GM18511 (cell line): ENCODE measurements at regions not wholly inside any gene's neighbourhood (a gene's known extent, or its start where the extent isn't known, plus 50 kb on each side); places are given as distances from the start of the nearest gene placed in this dataset.
A peak's percentile ranks its signal among the peaks of the same experiment; 100 is the strongest.
"Not testable (repeated sequence)": the region's sequence is repeated elsewhere in the genome, so short reads cannot be mapped to it uniquely, and the experiment has no call there.

Experiments used
- ATAC-seq: cut with Tn5 transposase; IDR thresholded peaks from one replicate; pipeline ENCODE4 v1.9.1; 2021; ENCODE audit warnings: mild to moderate bottlenecking, moderate library complexity; ENCODE audit not compliant: unreplicated experiment

DNA sequence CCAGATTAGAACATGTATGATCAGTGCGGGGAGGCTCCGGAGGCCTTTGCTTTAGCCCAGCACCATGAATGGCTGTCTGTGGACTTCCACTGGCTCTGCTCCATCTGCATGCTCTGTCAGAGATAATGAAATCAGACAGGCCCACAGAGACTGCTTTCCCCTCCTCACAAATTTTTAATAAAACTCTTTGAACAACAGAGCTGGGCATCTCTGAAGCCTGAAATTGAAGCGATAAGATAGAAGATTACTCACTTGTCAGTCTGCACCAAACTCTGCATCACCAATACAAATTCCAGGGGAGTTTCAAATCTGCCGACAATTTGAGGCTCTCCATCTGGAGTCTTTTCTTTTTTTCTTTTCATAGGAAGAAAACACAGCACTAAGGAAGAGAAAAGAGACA lies 110.0 kb downstream of the DYRK2 start:
- ATAC-seq, result peak; percentile 37

DNA sequence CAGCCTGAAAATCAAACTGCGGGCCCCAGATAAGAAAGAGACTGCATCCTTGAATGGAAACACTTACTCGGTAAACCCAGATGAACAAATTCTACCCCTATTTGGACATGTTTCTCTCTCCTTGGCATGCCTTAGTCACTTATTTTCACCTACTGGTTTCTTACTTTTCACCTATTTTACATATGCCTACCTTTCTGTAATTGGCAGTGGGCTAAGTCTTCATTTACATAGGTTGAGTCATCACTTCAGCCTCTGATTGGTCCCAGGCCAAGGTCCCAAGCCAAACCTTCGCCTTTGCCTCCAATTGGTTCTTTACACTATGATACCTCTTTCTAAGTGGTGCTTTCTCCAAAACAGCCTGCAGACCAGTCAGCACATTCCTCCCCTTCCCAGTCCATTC lies 111.3 kb downstream of the DYRK2 start:
- no peak for ATAC-seq

DNA sequence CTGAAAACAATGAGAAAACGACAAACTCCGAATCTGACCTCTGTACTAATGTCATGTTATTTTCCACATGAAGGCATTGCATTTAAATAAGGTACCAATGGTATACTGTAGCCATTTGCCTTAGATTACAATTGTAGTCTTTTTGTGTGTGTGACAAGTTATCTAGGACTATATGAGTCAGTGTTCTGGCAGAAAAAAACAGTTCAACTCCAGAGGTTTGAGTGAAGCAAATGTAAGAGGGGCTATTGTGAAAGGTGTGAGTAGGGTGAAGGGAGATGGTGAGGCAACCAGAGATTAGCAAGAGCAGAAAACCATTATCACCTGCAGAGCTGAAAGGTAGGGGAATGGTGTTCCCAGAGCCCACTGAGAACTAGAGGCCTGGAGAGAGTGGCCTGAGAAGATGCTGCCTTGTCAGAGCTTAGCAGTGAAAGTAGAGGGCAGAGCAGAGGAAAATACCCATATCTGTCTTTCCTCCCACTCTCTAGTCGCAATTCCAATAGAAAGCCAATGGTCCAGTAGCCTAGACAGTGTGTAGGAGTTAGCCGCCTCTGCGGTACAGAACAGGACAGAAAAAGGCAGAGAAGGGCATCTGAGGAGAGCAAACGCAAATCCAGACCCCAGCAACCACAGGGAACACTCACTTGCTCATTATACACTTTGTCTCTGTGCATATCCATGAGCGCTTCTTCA lies 112.2 kb downstream of the DYRK2 start:
- ATAC-seq, result no peak

DNA sequence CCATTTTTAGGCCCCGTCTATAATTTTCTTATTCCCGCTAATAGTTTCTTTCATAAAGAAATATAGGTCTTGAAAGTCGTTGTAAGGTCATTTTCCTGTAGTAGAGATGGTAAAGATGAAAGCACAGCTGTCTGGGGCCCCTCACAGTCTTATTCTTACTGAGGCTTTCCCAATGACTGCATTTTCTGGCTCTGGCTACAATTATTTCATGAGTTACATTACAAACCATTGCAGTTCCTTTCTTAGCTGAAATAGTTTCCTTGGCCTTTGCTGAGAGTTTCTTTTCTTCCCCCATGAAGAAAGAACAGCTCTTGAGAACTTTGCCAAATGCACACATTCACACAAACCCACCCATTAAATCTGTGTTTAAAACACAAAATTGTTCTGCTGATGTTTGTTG lies 113.0 kb downstream of the DYRK2 start:
- ATAC-seq, result no peak

DNA sequence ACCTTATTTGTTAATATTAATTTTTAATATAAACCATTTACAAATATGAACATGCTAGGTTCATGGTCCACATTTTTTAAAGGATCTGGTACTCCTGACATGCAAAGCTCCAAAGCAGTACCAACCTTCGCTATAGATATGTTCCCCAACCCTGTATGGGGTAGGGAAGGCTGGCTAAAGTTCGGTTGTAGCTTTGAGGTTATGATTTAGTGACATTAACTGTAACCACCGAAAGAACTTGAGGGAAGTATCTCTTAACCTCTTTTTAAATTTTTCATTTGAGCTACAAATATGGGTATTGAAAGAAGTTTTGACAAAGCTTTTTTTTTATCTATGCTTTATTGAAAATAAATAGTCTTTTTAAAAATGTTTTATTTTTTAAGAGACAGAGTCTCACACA lies 115.5 kb downstream of the DYRK2 start:
- ATAC-seq, result peak; percentile 84

DNA sequence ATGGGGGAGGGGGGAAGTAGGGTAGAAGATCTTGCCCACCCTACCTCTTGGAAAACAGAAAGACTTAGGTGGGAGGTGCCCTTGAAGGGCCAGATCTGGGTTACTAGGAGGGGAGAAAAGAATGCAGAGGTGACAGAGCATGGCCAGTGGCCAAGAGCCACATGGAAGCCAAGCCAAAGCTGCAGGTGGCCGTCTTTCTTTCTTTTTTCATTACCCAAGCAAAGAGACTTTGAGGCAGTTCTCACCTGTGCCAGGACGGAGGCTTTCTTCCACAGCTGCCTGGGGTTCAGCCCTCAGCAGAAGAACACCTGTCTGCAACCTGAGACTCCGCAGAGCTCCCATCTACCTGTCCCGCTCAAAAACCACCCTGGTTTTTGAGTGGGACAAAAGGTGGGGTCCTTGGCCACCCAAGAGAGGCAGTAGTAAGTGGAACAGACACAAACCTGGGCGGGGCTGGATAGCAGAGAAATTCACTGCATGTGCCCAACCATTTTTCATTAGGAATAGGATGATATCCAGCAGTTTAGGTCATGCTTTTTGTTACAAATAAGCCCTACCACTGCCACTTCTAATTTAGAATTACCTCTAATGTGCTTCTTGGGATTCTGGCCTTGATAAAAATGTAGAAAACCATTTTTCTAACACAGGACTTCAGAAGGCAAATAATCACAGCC lies 116.5 kb downstream of the DYRK2 start:
- ATAC-seq, result no peak

DNA sequence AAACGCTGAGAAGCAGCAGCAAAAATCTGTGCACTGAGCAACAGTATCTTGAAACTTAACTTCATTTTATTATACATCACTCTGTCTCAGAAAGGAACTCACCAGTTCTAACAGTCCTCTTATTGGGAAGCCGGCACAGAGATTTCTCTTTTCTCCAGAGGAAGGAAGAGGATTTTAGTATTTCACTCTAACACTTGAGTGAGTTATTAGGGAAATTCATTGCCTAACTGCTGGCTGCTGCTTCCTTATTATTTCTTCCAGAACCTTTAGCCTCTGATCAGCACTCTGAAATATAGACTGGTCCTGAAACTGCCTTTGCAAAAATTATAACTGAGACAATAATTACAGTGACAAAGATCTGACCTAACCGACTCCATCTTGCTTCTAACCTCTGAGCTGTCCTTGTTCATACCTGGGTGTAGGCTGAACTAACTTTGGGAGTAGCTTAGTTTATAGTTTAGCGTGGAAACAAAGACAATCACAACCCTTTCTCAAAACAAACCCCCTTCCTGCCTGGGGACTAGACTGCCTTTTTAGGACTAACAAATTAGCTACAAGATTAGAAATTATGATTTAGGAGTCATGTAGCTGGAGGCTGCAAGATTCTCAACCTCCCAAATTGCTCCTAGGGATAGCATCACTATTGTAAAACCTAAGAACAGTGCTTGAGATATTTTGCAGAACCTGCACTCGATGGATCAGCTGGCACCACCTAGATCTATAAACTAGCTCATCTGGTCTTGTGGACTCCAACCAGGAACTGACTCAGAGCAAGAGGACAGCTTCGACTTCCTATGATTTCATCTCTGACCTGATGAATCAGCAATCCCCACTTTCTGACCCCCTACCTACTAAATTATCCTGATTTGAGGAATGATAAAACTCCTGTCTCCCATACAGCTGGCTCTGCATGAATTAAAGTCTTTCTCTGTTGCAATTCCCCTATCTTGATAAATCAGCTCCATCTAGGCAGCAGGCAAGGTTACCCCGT lies 117.5 kb downstream of the DYRK2 start:
- no peak for ATAC-seq

DNA sequence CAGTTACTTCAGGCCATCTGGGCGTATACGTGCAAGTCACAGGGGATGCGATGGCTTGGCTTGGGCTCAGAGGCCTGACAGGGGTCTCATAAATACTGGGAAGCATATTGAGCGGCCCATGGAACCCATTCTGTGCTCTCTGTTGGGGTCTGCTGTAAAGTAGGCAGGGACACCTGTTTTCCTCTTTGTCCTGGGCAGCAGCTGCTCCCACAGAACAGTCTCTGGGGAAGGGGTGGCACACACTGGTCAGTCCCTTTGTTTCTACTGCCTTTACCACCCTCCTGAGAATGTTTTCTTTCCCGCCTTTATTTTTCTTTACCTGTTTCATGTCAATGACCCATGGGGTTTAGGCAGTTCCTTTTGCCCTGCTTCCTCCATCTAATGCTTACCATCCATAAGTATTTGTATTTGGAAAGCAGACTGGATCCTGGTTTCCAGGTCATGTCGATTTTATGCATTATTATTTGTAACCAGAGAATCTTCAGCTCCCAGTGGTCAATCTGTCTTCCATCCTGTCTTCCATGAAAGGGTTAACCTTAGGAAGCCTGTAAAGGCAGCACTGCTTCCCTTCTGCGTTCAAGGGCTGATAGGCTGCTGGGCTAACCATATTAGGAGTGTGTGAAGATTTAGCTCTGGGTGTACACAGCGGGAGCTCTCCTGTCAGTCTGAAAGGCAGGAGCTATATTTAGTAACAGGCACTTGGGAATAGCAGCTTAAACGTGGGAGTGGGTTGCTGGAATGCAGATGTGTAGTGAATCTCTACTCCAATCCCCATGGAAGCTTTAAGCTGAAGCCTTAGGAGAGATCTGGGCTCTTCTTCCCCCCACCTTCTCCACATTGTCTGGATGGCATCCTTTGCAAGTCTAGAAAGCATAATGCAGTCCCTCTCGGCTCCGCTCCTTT lies 124.0 kb downstream of the DYRK2 start:
- ATAC-seq, result no peak

DNA sequence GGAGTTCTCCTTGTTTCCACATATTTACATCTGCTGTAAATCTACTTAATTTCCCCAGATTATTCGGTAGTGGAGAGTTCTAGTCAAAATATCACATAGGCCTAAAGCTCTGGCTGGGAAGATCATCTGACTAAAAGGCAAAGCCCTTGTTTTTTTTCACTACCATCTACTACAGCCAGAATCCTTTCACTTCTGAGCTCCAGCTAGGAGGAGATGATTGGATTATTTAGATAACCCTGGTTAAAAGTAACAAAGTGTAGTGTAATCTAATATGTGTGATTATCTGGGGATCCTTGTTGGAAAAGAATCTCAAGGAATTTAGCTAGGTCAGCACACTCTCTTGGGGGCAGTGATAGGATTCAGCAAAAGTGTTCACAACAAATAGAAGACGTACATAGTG lies 125.4 kb downstream of the DYRK2 start:
- ATAC-seq, result no peak

DNA sequence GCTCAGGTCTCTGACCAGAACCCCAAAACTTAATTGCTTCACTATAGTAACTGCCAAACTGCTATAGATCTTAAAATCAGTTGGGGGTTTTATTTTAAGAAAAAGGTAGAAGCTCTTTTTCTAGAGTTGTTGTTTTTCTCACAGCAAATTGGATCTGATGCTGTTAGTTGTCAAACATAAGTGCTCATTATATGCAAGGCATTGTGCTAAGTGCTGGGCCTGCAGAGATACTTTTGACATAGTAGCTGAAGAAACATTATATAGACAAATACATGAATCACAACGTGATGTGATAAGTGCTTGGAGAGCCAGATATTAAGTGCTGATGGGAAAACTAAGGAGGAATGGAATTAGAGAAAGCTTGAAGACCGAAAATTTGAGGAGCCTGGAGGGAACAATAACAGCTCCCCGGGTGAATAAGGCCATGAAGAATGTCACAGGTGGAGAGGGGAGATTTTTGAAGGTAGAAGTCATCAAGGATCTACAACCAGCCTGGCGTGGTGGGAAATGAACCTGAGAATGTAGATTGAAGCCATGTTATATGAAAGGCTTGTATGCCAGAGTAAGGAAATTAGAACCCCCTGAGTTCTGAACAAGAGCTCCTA lies 126.5 kb downstream of the DYRK2 start:
- no peak for ATAC-seq

DNA sequence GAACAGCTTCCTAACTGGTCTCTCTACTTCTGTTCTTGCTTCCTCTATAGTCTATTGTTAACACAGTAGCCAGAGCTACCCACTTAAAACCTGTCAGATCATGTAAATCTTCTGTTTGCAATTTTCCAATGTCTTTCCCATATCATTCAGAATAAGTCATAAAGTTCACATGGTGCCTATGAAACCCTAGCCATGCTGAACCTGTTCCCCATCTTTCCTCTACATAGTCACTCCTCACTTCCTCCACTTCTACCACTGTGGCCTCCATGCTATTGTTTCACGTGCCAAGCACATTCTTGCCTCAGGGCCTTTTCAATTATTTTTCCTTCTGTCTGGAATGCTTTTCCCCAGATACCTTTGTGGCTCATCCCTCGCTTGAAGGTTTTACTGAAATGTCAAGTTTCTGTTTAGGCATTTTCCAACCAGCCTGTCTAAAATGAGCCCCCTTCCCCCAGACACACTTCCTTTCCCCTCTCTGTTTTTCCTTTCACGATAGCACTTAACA lies 132.1 kb downstream of the DYRK2 start:
- no peak for ATAC-seq

DNA sequence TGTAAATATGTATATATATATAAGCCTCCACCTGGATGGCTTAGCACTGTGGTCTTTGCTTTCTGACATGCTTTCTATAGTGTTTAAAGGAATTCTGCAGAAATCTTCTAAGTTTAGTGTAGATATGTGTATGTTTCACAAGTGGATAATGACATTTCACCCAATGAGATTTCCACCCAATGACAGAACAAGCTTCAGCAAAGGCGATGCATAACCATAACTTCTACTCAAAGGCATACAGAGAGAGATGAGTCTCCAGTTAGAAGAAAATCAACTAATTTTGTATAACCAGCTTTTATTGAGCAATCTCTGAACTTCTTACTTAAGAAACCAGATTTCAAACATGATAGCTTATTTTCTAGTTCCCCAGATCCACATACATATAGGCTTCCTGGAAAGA lies 134.0 kb downstream of the DYRK2 start:
- ATAC-seq, result no peak

DNA sequence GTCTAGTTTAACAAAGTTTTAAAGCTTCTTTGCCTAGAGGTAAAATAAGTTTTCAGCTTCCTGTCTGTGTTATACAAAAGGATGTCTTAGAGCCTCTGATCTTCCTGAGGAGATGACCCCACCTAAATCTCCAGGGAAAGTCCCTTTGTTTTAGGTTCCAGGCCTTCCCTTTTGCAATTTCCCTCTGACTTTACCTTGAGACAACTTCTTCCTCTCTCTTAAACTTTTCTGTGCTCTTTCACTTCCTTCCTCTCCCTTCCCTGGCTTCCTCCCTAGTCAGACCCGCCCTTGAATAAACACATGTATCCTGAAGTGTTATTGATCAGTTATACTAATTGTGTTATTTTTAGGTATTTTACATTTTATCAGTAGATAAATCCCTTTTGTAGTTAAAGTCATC lies 134.8 kb downstream of the DYRK2 start:
- no peak for ATAC-seq

DNA sequence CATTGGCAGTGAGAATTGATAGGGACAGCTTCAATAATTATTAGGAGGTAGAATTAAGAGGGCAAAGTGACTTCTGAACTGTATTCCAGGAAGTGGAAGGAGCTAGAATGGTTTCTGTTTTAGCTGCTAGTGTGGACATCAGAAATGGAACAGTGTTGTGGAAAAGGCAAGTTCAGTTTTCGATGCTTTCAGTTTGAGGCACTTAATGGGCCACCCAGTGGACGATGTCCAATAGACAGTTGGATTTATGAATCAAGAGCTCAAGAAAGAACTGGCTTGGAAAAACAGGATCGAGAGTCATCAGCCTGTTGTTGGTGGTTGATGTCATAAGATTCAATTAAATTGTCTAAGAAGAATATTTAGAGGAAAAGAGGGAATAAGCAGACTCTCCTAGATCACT lies 136.3 kb downstream of the DYRK2 start:
- no peak for ATAC-seq

DNA sequence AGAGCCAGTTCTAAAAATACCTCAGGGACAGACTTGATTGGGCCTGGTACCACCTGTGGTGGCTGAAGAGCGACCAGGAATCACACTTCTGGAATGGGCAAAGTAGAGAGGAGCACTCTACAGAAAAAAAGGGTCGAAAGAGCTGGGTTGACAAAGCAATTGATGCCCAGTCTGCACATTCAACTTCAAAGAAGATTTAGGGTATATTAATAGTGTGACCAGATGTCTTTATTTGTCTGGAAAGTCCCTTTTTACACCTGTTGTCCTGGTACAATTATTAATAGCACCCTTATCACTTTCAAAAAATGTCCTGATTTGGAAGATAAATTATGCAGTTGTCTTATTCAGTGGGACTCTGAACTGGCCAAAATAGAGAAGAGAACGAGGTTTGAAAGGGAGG lies 137.5 kb downstream of the DYRK2 start:
- no peak for ATAC-seq

DNA sequence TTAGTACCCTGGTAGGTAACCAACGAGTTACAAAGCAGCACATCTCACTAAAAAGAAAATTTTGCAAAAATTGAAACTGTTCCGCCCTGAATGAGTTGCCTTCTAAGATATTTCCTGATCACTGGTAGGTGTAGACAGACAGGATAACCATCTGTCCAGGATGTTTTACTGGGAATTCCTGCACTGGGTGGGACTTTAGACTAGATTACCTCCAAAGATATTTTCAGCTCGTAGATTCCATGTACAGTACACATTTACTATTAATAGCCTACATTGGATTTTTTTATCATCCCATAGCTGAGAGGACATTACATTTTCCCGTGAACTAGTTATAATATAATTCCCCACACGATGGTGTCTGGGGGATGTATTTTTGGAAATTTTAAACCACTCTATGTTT lies 139.6 kb downstream of the DYRK2 start:
- no peak for ATAC-seq

DNA sequence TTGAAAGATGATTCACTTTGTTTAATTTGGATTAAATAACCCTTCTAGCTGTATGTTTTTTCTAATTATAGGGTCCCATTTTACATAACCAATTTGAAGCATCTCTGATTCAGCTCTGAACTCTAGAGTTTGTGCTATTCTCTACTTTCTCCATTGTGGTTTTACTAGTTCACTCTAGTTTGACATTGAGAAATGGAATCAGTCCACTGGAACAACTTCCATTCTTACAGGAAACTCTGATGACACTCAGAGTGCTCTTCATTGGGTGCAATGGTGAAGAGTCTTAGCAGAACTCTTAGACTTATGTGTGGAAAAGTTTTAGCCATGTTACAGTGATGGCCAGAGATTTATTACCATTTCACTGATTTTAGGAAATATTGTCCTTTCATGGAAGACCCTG lies 140.7 kb downstream of the DYRK2 start:
- no peak for ATAC-seq

DNA sequence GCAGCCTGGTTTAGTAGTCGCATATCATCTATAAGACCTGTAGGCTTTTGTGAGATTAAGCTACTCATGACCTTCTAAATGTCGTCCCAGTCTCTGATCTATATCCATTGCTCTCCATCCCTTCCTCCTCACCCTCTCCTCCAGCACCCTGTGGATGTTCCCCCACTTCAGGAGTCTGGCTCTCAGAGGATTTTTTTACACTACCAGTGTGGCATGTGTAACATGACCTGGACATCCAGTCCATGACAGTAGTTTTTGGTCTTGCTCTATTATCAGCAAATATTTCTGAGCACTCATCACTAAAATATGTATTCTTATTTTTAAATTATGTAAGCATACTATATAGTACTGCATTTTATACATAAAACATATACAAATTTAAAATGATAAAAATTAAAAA lies 142.1 kb downstream of the DYRK2 start:
- ATAC-seq, result no peak

DNA sequence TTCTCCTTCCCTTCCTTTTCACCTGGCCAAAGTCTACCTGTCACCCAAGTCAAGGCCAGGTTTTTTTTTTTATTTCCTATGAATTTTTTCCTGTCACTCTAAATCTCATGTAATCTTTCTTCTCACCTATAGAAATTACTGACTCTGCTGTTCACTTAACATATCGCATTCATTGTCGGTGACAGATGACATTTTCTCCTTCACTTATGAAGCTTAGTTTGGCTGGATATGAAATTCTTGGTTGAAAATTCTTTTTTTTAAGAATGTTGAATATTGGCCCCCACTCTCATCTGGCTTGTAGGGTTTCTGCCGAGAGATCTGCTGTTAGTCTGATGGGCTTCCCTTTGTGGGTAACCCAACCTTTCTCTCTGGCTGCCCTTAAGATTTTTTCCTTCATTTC lies 142.8 kb downstream of the DYRK2 start:
- ATAC-seq, result not testable (repeated sequence)

DNA sequence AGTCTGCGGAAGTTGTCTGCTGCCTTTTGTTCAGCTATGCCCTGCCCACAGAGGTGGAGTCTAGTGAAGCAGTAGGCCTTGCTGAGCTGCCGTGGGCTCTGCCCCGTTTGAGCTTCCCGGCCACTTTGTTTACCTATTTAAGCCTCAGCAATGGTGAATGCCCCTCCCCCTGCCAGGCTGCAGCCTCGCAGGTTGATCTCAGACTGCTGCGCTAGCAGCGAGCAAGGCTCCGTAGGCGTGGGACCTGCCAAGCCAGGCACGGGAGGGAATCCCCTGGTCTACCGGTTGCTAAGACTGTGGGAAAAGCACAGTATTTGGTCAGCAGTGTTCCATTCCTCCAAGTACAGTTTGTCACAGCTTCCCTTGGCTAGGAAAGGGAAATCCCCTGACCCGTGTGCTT lies 143.6 kb downstream of the DYRK2 start:
- ATAC-seq, result no peak
